ENCODE measurements at regions not wholly inside any gene's neighbourhood (a gene's known extent, or its start where the extent isn't known, plus 50 kb on each side); places are given as distances from the start of the nearest gene placed in this dataset.

GRCh38 chr9:75531588-75531987 lies 358.9 kb upstream of the PCSK5 start:
- no TSS peak for BruUV-seq (replicated peaks)
- Histone ChIP-seq H3K27me3 (ENCODE audit: insufficient read depth, low read length) (no peaks in the 10 kb centered on the region), H4K20me1 (ENCODE audit: insufficient read depth) (no peaks in the 10 kb centered on the region), H3K9me3 (ENCODE audit: control insufficient read depth in 1 of 2, insufficient read depth in 1 of 2, low read depth in 1 of 2, low read length in 2 of 2) (no peaks in the 10 kb centered on the region), H3K27ac (ENCODE audit: low read depth, low read length) (no peak overlapping the region), H3K4me2 (ENCODE audit: low read length) (no peak overlapping the region), H3K9me2 (ENCODE audit: insufficient read depth) (no peaks in the 10 kb centered on the region), H3K9ac (ENCODE audit: low read length) (no peak overlapping the region), H3K4me1 (ENCODE audit: control insufficient read depth in 1 of 2, insufficient read depth in 2 of 2, low read length in 2 of 2) (no peaks in the 10 kb centered on the region), H3K79me2 (ENCODE audit: insufficient read depth, low read length) (no peaks in the 10 kb centered on the region), H2AFZ (ENCODE audit: low read depth, low read length, poor library complexity, severe bottlenecking) (no peak overlapping the region), H3K36me3 (ENCODE audit: control insufficient read depth in 1 of 2, insufficient read depth in 2 of 2, low read length in 2 of 2) (no peaks in the 10 kb centered on the region), H3K4me3 (replicated peaks in 1 of 2; ENCODE audit: low read depth in 1 of 2, low read length in 2 of 2) (no peak overlapping the region)
- intact Hi-C loops (cut with micrococcal nuclease): no loop called here
- ChIA-PET RAD21 (ENCODE audit: low non-redundant PET in 1 of 2, low total read pairs in 2 of 2, uncharacterized antibody in 2 of 2, unreplicated experiment in 2 of 2) (no interaction called here), CTCF (no interaction called here), POLR2A (no interaction called here)
- ATAC-seq (no peak), DNase-seq (ENCODE audit: low read depth, low spot score) (no peak)
- no peak for TF ChIP-seq YY1 (IDR thresholded peaks at IDR 0.05; ENCODE audit: extremely low read depth, insufficient replicate concordance, low read depth, low read length)
- no peak for TF ChIP-seq POLR2A (IDR thresholded peaks at IDR 0.05; ENCODE audit: borderline replicate concordance, extremely low read depth, insufficient read depth, insufficient read length)
- TF ChIP-seq FOSL1 (IDR thresholded peaks at IDR 0.05; ENCODE audit: low read depth): no peak
- no peak for TF ChIP-seq ELF1 (IDR thresholded peaks at IDR 0.05; ENCODE audit: borderline replicate concordance, low read depth)
- no peak for TF ChIP-seq RAD21 (IDR thresholded peaks at IDR 0.05; ENCODE audit: low read depth)
- TF ChIP-seq ATF3 (IDR thresholded peaks at IDR 0.05): no peak
- TF ChIP-seq CEBPB (IDR thresholded peaks at IDR 0.05; ENCODE audit: low read depth): no peak
- no peak for TF ChIP-seq ZFX (IDR thresholded peaks at IDR 0.05)
- no peak for TF ChIP-seq TCF7L2 (IDR thresholded peaks at IDR 0.05; ENCODE audit: borderline replicate concordance, extremely low read depth, insufficient read depth, insufficient read length)
- TF ChIP-seq POLR2AphosphoS5 (IDR thresholded peaks at IDR 0.05; ENCODE audit: low read depth, low read length): no peak
- TF ChIP-seq EZH2 (IDR thresholded peaks at IDR 0.05): no peak

GRCh38 chr9:75532233-75533050 lies 358.0 kb upstream of the PCSK5 start:
- Histone ChIP-seq H3K9ac (ENCODE audit: low read length) (no peak overlapping the region), H3K4me2 (ENCODE audit: low read length) (no peak overlapping the region), H3K9me3 (ENCODE audit: control insufficient read depth in 1 of 2, insufficient read depth in 1 of 2, low read depth in 1 of 2, low read length in 2 of 2) (no peaks in the 10 kb centered on the region), H3K27me3 (ENCODE audit: insufficient read depth, low read length) (no peaks in the 10 kb centered on the region), H4K20me1 (ENCODE audit: insufficient read depth) (no peaks in the 10 kb centered on the region), H3K36me3 (ENCODE audit: control insufficient read depth in 1 of 2, insufficient read depth in 2 of 2, low read length in 2 of 2) (no peaks in the 10 kb centered on the region), H3K4me1 (ENCODE audit: control insufficient read depth in 1 of 2, insufficient read depth in 2 of 2, low read length in 2 of 2) (no peaks in the 10 kb centered on the region), H3K9me2 (ENCODE audit: insufficient read depth) (no peaks in the 10 kb centered on the region), H3K4me3 (replicated peaks in 1 of 2; ENCODE audit: low read depth in 1 of 2, low read length in 2 of 2) (no peak overlapping the region), H2AFZ (ENCODE audit: low read depth, low read length, poor library complexity, severe bottlenecking) (no peak overlapping the region), H3K27ac (ENCODE audit: low read depth, low read length) (no peak overlapping the region), H3K79me2 (ENCODE audit: insufficient read depth, low read length) (no peaks in the 10 kb centered on the region)
- RAD21 ChIA-PET (ENCODE audit: low non-redundant PET in 1 of 2, low total read pairs in 2 of 2, uncharacterized antibody in 2 of 2, unreplicated experiment in 2 of 2): no interaction called here
- TF ChIP-seq TCF7L2 (IDR thresholded peaks at IDR 0.05; ENCODE audit: borderline replicate concordance, extremely low read depth, insufficient read depth, insufficient read length) (no peak), SP1 (IDR thresholded peaks at IDR 0.05; ENCODE audit: low read depth) (no peak), SIN3A (IDR thresholded peaks at IDR 0.05; ENCODE audit: low read depth) (no peak), CBX3 (IDR thresholded peaks at IDR 0.05; ENCODE audit: low read depth) (no peak), EGR1 (IDR thresholded peaks at IDR 0.05; ENCODE audit: low read depth) (no peak), EZH2phosphoT487 (IDR thresholded peaks at IDR 0.05; ENCODE audit: borderline replicate concordance) (no peak), RAD21 (IDR thresholded peaks at IDR 0.05; ENCODE audit: low read depth) (no peak), ZFX (IDR thresholded peaks at IDR 0.05) (no peak)
- BruUV-seq (replicated peaks): no TSS peak
- intact Hi-C loops (cut with micrococcal nuclease): no loop called here
- DNase-seq (ENCODE audit: low read depth, low spot score) (no peak), ATAC-seq (no peak)
- CTCF ChIA-PET: no interaction called here
- POLR2A ChIA-PET: no interaction called here
